ENCODE measurements at regions not wholly inside any gene's neighbourhood (a gene's known extent, or its start where the extent isn't known, plus 50 kb on each side); places are given as distances from the start of the nearest gene placed in this dataset.

DNA sequence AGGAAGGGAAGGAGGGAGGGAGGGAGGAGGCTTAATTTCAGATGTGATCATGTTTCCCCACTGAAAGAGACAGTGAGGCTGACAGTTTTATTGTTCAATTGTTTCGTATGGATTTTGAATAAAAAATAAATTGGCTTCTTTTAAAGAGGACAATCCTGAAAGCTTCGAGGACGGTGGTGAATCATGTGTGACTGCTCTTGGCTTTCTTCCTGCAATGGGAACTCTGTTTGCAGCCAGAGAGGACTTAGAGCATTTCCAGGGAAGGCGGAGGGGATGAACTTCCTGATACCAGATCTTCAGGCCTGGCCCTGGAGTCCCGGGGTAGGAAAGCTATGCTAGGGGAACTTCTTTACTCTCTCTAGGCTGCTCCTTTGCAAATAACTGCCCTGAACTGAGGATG lies 72.8 kb upstream of the C16orf82 start:
- no peak for TF ChIP-seq POLR2A (IDR thresholded peaks at IDR 0.05)
- TF ChIP-seq, protein P1, sequence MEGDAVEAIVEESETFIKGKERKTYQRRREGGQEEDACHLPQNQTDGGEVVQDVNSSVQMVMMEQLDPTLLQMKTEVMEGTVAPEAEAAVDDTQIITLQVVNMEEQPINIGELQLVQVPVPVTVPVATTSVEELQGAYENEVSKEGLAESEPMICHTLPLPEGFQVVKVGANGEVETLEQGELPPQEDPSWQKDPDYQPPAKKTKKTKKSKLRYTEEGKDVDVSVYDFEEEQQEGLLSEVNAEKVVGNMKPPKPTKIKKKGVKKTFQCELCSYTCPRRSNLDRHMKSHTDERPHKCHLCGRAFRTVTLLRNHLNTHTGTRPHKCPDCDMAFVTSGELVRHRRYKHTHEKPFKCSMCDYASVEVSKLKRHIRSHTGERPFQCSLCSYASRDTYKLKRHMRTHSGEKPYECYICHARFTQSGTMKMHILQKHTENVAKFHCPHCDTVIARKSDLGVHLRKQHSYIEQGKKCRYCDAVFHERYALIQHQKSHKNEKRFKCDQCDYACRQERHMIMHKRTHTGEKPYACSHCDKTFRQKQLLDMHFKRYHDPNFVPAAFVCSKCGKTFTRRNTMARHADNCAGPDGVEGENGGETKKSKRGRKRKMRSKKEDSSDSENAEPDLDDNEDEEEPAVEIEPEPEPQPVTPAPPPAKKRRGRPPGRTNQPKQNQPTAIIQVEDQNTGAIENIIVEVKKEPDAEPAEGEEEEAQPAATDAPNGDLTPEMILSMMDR (IDR thresholded peaks at IDR 0.05), result no peak

Measured in heart left ventricle (tissue), 13 donors.